GF-D8 (cell line): ENCODE measurements at regions not wholly inside any gene's neighbourhood (a gene's known extent, or its start where the extent isn't known, plus 50 kb on each side); places are given as distances from the start of the nearest gene placed in this dataset.
"Not testable (repeated sequence)": the region's sequence is repeated elsewhere in the genome, so short reads cannot be mapped to it uniquely, and the experiment has no call there.

Experiments
- DNase-seq: peaks from one replicate; lab custom pipeline; 2025; lab: John Stamatoyannopoulos, UW

DNA sequence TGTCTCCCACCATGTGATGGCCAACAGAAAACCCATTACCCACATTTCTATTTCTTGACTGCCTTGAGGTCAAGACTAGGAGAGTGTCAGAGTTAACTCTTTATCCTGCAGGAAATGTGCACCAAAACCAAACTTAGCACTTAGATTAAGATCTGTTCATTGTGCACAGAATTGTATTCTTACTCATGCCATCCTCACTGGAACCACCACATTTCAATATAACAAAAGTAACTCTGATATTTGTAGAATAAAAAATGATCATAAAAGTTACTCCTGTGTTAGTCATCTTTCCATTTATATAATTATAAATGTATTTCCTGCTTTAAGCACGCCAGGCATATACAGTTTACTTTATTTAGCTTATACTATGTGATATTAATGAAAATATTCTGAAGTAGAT lies 193.0 kb upstream of the DPYD start:
- no peak for DNase-seq

GRCh38 chr1:98112626-98113025 lies 191.8 kb upstream of the DPYD start:
- DNase-seq, result no peak

DNA sequence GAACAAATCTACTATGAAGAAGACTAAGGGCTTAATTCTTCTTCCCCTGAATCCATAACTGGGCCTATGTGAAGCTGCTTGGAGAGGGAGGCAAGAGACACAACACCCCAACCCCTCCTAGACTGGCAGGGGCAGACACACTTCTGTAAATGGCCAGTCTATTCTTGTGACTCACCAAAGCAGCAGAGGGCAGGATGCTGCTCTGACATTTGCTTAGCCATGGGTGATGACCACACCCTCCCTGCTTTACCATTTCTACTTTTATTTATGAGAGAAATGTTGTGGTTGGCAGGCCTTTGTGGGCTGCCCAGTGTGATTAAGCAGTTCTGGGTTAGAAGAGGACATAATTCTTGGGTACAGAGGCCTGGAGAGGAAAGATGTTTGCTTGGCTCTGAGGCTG lies 189.8 kb upstream of the DPYD start:
- DNase-seq, result no peak

- DNase-seq, result not testable (repeated sequence)
These were observed 187.5 kb upstream of the DPYD start for GRCh38 chr1:98108378-98108777.

- no peak for DNase-seq
These were observed 186.4 kb upstream of the DPYD start for GRCh38 chr1:98107256-98107655.

DNA sequence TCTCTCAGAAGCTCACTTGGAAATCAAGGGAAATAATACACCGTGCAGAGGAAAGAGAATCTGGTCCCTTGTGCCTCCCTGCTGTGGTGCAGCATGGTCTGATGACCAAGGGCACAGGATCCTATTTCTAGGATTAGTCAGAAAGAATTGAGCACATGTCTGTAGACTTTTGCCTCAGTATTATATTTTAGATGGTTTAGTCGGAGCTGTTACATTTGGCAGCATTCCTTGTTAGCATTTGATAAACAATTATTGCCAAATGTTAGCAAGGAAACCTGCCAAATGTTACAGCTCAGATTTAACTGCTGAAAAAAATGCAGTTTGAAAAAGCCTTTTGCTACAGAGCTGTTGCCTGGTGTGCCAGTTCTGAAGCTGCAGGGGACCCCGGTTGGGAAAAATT lies 183.5 kb upstream of the DPYD start:
- no peak for DNase-seq

DNA sequence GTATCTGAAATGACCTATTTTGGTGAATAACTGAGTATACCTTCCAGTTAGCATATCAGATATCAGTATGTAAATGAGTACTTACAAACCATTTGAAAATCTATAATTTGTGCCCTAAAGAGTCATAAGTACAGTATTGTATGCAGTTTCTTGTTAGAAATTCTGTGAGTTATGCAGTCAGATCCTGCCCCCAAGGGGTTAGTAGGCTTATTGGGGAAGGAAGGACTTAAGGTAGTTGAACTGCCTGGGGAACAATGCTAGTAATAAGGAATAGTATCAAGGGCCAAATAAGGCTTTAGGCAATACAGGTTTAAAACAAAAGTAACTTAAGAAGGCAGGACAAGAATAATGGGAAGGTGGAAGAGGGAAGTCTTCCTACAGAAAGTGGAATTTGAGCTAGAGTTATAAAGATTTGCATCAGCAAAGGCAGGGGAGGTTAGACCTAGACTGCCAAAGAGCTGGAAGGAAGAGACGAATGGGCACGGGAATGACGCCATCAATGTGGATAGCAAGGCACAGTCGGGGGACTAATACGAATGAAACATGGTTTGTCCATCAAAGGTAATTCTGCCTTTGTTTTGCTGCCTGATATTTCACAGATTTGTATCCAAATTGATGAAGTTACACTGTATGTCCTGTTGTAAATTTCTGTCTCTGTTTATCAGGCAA lies 182.9 kb upstream of the DPYD start:
- no peak for DNase-seq

GRCh38 chr1:98102345-98103030 lies 181.7 kb upstream of the DPYD start:
- no peak for DNase-seq

DNA sequence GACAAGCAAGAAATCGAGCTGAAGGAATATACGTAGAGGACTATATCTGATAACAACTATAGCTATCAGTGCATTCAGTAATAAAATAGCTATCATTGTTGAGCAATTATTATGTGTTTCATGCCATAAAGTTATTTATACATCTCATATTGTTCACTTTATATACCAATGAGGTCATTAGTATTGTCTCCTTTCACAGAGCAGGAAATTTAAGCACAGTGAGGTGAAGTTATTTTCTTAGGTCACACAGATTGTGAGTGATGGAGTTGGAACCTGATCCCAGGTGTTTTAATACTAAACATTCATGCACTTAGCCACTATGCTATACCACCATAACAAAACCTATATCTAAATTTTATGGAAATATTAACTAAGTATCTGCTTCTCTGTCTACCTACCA lies 180.5 kb upstream of the DPYD start:
- no peak for DNase-seq

DNA sequence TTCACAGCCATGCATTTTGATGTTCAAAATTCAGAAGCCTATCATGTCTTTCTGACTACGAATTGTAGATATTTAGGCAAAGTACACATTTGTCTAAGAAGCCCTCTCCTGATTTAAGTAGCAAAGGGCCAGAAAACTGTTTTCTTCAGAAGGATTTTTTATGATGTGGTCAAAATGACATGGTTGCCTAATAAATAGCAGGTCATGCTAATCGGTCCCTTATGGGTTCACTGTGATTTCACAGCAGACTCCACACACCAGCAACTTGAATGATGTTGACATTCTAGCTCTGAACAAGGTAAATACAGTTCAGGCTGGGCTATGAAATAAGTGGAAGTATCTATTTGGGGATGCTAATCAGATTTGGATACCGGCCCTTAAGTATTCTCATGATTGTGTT lies 178.7 kb upstream of the DPYD start:
- DNase-seq, result no peak

DNA sequence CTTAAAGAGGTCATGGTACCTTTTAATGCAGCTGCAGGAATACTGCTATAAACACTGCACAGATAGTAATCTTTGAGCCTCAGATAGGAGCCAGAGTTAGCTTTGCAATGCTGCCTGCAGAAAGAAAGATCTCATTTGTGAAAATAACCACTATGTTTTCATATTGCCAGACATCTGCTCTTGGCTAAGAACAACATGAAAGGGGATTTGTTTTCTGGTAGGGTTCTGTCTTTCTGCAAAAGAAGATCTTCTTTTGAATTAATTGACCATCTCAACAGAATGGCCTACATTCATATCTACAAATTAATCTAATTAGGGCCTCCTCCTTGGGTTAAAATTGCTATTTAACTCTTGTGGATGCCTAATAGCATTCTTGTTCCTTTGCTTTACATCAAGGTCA lies 177.6 kb upstream of the DPYD start:
- DNase-seq, result no peak

GRCh38 chr1:98090351-98090750 lies 169.5 kb upstream of the DPYD start:
- DNase-seq, result no peak

- no peak for DNase-seq
These were observed 167.5 kb upstream of the DPYD start for GRCh38 chr1:98088381-98088780.

GRCh38 chr1:98086796-98087441 lies 166.1 kb upstream of the DPYD start:
- DNase-seq, result no peak

DNA sequence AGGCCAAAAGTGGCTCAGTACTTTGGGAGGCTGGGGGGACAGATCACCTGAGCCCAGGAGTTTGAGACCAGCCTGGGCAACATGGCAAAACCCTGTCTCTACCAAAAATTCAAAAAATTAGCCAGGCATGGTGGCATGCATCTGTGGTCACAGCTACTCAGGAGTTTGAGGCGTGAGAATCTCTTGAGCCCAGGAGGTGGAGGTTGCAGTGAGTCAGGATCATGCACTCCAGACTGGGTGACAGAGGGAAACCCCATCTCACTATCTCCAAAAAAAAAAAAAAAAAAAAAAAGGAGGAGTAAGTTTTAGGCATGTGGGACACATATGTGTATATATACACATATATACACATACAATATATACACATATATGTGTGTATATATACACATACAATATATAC lies 165.3 kb upstream of the DPYD start:
- DNase-seq, result no peak

GRCh38 chr1:98084188-98084587 lies 163.4 kb upstream of the DPYD start:
- DNase-seq, result no peak

DNA sequence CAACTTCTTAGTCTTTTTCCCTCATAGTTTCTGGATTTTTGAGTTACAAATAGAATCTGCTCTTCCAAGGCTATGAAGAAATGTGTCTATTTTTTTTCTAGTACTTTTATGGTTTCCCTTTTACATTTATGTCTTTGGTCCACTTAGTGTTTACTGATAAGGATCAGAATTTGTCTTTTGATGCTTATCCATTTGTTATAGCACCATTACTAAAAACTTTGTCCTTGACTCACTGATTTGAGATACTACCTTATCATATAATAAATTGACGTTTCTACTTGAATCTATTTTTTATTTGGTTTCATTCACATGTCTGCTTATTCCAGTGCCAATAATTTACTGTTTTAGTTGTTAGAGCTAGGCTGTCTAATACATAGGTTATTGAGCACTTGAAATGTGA lies 161.1 kb upstream of the DPYD start:
- DNase-seq, result no peak

- no peak for DNase-seq
These were observed 157.8 kb upstream of the DPYD start for GRCh38 chr1:98078596-98078995.

GRCh38 chr1:98077691-98078090 lies 156.9 kb upstream of the DPYD start:
- no peak for DNase-seq

DNA sequence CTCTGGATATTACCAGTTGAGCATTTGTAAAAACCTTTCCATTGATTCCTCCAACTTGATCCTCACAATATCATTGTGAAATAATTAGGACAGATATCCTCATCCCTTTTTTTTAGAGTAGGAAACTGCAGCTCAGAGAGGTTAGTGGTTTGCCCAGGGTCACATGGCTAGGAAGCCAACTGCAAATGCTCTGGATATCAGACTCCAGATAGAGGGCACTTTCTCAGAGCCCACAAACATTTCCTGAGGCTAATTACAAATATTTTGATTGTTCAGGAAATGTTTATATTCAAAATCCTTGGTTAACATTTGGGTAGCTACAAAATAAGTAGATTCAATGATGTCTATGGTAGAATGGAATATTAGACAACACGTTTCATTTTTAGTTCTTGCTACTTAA lies 154.8 kb upstream of the DPYD start:
- no peak for DNase-seq

DNA sequence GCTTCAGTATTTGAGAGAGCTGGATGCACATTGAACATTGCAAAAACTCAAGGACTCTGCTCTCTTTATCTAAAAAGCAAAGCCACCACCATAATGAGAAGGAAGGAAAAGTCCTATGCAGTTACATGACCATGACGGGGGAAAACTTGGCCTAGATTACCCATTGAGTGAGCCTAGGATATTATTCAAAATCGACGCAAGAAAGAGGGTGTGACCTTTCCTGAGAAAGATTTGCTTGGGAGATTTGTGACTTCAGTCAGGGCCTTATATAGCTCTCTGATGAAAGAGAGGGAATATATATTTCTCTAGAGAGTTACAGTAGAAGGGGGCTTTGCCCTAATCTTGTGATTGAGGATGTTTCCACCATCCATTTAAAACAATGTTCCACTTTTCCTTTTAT lies 153.0 kb upstream of the DPYD start:
- DNase-seq, result no peak

DNA sequence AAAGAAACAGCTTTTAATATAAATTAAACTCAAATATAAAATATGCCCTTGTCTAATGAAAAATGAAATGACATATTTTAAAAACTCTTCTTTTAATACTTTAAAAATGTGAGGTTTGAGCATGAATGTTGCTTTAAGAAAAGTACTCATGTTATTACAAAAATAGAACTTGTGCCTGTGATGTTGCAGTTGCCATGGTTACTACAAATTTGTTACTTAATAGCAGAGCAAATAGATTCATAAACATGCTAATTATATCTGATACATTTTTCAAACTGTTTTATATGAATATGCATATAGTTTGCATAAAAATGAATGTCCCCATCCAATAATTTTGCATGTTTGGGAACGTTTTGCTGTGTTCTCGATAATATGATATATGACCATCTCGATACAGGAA lies 152.3 kb upstream of the DPYD start:
- no peak for DNase-seq

DNA sequence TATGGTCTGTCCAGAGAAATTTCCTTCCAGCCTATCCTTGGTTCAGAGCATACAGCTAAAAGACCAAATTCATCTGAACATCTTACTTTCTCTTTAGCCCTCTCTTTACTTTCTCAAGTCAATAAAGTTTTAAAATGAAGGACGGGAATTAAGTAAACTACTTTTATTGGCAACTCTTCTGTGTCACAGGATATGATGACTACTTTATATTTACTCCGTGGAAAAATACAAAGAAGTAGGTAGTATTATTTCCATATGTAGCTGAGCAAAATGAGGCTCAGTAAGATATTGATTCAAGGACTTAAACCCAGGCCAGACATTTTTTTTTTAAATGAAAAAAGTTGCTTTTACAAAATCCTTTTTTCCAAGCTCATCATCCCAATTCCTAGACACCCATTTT lies 151.2 kb upstream of the DPYD start:
- DNase-seq, result no peak

DNA sequence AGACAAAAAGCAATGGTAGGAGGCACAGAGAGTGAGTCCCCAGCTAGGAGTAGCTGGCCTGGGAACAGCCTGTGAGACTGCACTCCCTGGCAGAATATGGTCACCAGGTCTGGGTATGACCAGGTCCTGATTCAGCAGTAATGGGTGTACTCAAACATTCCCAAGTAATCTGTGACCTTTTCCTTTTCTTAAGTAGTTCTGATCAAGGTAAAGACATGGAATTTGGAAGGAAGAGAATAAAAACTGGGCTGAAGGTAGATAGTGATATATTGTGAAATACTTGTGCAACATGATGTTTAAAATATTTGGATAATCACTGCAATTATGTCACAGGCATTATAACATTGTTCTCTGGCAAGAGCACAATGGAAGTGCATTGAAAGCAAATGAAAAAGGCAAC lies 147.2 kb upstream of the DPYD start:
- DNase-seq, result no peak
